B cell (primary cell): ENCODE measurements at regions not wholly inside any gene's neighbourhood (a gene's known extent, or its start where the extent isn't known, plus 50 kb on each side); places are given as distances from the start of the nearest gene placed in this dataset.

Experiments
- ATAC-seq: fragments of 200-7000 bp; cut with Tn5 transposase; one replicate; pipeline ENCODE4 v1.10.0; 2021; ENCODE audit warnings: low read depth, mild to moderate bottlenecking, moderate number of reproducible peaks, moderate library complexity
- CTCF ChIA-PET: fragments of 350-600 bp; sonication (Branson Sonifier 250); formaldehyde crosslinking; loops from one replicate; lab custom pipeline; 2021; ENCODE audit warnings: antibody characterized with exemption, inconsistent platforms; lab: Charles Lee
- POLR2A ChIA-PET: fragments of 350-600 bp; sonication (Branson Sonifier 250); formaldehyde crosslinking; loops from one replicate; lab custom pipeline; 2021; ENCODE audit warnings: antibody characterized with exemption; lab: Charles Lee
- DNase-seq: peaks from one replicate; pipeline ENCODE4 v3.0.0; 2013
- H2AFZ ChIP-seq: 2 replicates; pipeline ENCODE4 v1.6.1; 2012; ENCODE audit warnings: mild to moderate bottlenecking, low read depth, low read length; ENCODE audit not compliant: insufficient read depth, poor library complexity, severe bottlenecking
- H3K27ac ChIP-seq, 2 donors: 1 replicate in 1 of 2; 2 replicates in 1 of 2; pipeline ENCODE4 v1.5.1; 2012 to 2013; ENCODE audit warnings: low read length in 2 of 2, mild to moderate bottlenecking in 2 of 2, moderate library complexity in 1 of 2
- H3K27me3 ChIP-seq, 4 experiments: fragments of 200-600 bp in 1 of 4; sonication (generic) in 1 of 4; replicated peaks in 1 of 4; 1 replicate in 2 of 4; 2 replicates in 2 of 4; pipeline versions ENCODE4 v1.6.1 to v1.7.0; 2013 to 2016; ENCODE audit warnings: low read length in 3 of 4, mild to moderate bottlenecking in 2 of 4, mixed read lengths in 1 of 4, moderate library complexity in 1 of 4; ENCODE audit not compliant: insufficient read depth in 4 of 4, control insufficient read depth in 3 of 4; ENCODE audit errors: control extremely low read depth in 1 of 4
- H3K36me3 ChIP-seq, 2 experiments: replicated peaks in 1 of 2; 1 replicate in 1 of 2; 2 replicates in 1 of 2; pipeline versions ENCODE4 v1.6.1 to v1.7.1; 2013; ENCODE audit warnings: low read length in 1 of 2; ENCODE audit not compliant: insufficient read depth in 2 of 2, control insufficient read depth in 1 of 2; ENCODE audit errors: control extremely low read depth in 1 of 2, extremely low read depth in 1 of 2
- H3K4me1 ChIP-seq, 2 donors: fragments of 200-600 bp in 1 of 2; sonication (generic) in 1 of 2; 1 replicate in 1 of 2; 2 replicates in 1 of 2; pipeline versions ENCODE4 v1.5.1 to v1.6.1; 2013 to 2017; ENCODE audit warnings: low read length in 2 of 2; ENCODE audit not compliant: control insufficient read depth in 2 of 2, insufficient read depth in 2 of 2
- H3K4me2 ChIP-seq: replicated peaks from 2 replicates; pipeline ENCODE3; 2012; ENCODE audit warnings: mild to moderate bottlenecking, low read depth, low read length; ENCODE audit not compliant: poor library complexity, severe bottlenecking
- H3K4me3 ChIP-seq, 5 experiments: fragments of 200-600 bp in 1 of 5; sonication (generic) in 1 of 5; 1 replicate in 3 of 5; 2 replicates in 2 of 5; pipeline versions ENCODE4 v1.5.1 to v1.7.0; 2011 to 2016; ENCODE audit warnings: low read length in 4 of 5, mild to moderate bottlenecking in 4 of 5, low read depth in 2 of 5, control low read depth in 1 of 5, moderate library complexity in 1 of 5; ENCODE audit not compliant: insufficient read depth in 1 of 5; ENCODE audit errors: control extremely low read depth in 1 of 5, extremely low read depth in 1 of 5
- H3K79me2 ChIP-seq: fragments of 200-600 bp; sonication (generic); one replicate; pipeline ENCODE4 v1.6.0; 2016; ENCODE audit warnings: low read length; ENCODE audit not compliant: control insufficient read depth, insufficient read depth
- H3K9ac ChIP-seq: fragments of 200-600 bp; sonication (generic); 2 replicates; pipeline ENCODE4 v1.6.1; 2017; ENCODE audit warnings: mild to moderate bottlenecking, low read length, moderate library complexity
- H3K9me3 ChIP-seq, 3 donors: one replicate each; pipeline versions ENCODE4 v1.6.1 to v1.7.1; 2013; ENCODE audit warnings: low read length in 2 of 3; ENCODE audit not compliant: control insufficient read depth in 2 of 3, insufficient read depth in 1 of 3; ENCODE audit errors: control extremely low read depth in 1 of 3
- H4K20me1 ChIP-seq: 2 replicates; pipeline ENCODE4 v1.6.0; 2012; ENCODE audit warnings: mild to moderate bottlenecking, low read length; ENCODE audit not compliant: insufficient read depth, control insufficient read depth, poor library complexity, severe bottlenecking
- H3K27ac Mint-ChIP-seq: one replicate; pipeline ENCODE4 v1.8.0; 2021; ENCODE audit warnings: mixed read lengths
- H3K27me3 Mint-ChIP-seq: one replicate; pipeline ENCODE4 v1.8.0; 2021; ENCODE audit warnings: mixed read lengths
- H3K4me1 Mint-ChIP-seq: one replicate; pipeline ENCODE4 v1.8.0; 2021; ENCODE audit warnings: mixed read lengths
- H3K4me3 Mint-ChIP-seq: one replicate; pipeline ENCODE4 v1.8.0; 2021; ENCODE audit warnings: mixed read lengths
- H3K9me3 Mint-ChIP-seq: one replicate; pipeline ENCODE4 v1.8.0; 2022; ENCODE audit warnings: mixed read lengths; ENCODE audit not compliant: insufficient read depth
- CTCF ChIP-seq: fragments of 200-600 bp; IDR thresholded peaks from one replicate; pipeline ENCODE4 v1.8.0; 2022; ENCODE audit warnings: antibody characterized with exemption, mild to moderate bottlenecking
- EZH2 ChIP-seq: IDR thresholded peaks from 2 replicates; pipeline ENCODE4 v1.6.1; 2012; ENCODE audit warnings: borderline replicate concordance, low read depth, mild to moderate bottlenecking, moderate library complexity, low read length; ENCODE audit not compliant: insufficient read depth, poor library complexity, severe bottlenecking
- WGBS: methylation state at CpG from one replicate; pipeline ENCODE4 v1.1.5; 2013; ENCODE audit warnings: missing lambda C conversion rate; ENCODE audit not compliant: insufficient coverage; 5-methylcytosine and 5-hydroxymethylcytosine counted together
- intact Hi-C: fragments of 100-400 bp; cut with micrococcal nuclease; formaldehyde crosslinking; loops from one replicate; pipeline ENCODE4 v1.10.0; 2022

GRCh38 chr2:19106376-19106775 is 252.0 kb downstream of the OSR1 start:
- no peak overlapping the region for H3K4me2 ChIP-seq
- no peaks in the 10 kb centered on the region for H3K4me1 Mint-ChIP-seq
- ChIA-PET CTCF (no interaction called here), POLR2A (no interaction called here)
- TF ChIP-seq CTCF: no peak
- no peak for TF ChIP-seq EZH2
- no peak overlapping the region for H3K9ac ChIP-seq
- no peaks in the 10 kb centered on the region for H4K20me1 ChIP-seq
- H2AFZ ChIP-seq: no peak overlapping the region
- DNase-seq (no peak), ATAC-seq (no peak)
- no peak overlapping the region for H3K4me3 Mint-ChIP-seq
- no peaks in the 10 kb centered on the region for H3K27me3 ChIP-seq
- H3K79me2 ChIP-seq: no peaks in the 10 kb centered on the region
- H3K9me3 Mint-ChIP-seq: no peaks in the 10 kb centered on the region
- 100% methylated on average over 1 of the region's 1 CpG for WGBS
- intact Hi-C loops: no loop called here
- H3K9me3 ChIP-seq: no peaks in the 10 kb centered on the region
- H3K27ac Mint-ChIP-seq: no peak overlapping the region
- peaks cover 6% of the 10 kb centered on the region for H3K27me3 Mint-ChIP-seq
- no peaks in the 10 kb centered on the region for H3K4me1 ChIP-seq
- H3K4me3 ChIP-seq: no peak overlapping the region
- no peak overlapping the region for H3K27ac ChIP-seq
- H3K36me3 ChIP-seq: no peaks in the 10 kb centered on the region

GRCh38 chr2:19104503-19104902 is 253.9 kb downstream of the OSR1 start:
- Histone ChIP-seq H3K9me3 (no peaks in the 10 kb centered on the region), H3K9ac (no peak overlapping the region), H3K27ac (no peak overlapping the region), H3K36me3 (no peaks in the 10 kb centered on the region), H3K4me3 (no peak overlapping the region), H3K4me1 (no peaks in the 10 kb centered on the region), H3K27me3 (no peaks in the 10 kb centered on the region), H3K79me2 (no peaks in the 10 kb centered on the region), H3K4me2 (no peak overlapping the region), H4K20me1 (no peaks in the 10 kb centered on the region), H2AFZ (no peak overlapping the region)
- no peak for TF ChIP-seq CTCF
- TF ChIP-seq EZH2: no peak
- no CpG with 5 or more reads among the region's 4 CpGs for WGBS
- DNase-seq (no peak), ATAC-seq (no peak)
- Mint-ChIP-seq H3K27ac (no peak overlapping the region), H3K4me3 (no peak overlapping the region), H3K4me1 (no peaks in the 10 kb centered on the region), H3K27me3 (peaks cover 1% of the 10 kb centered on the region), H3K9me3 (no peaks in the 10 kb centered on the region)
- intact Hi-C loops: no loop called here
- POLR2A ChIA-PET: no interaction called here
- CTCF ChIA-PET: no interaction called here
